DMS114 treated with DMSO at 0.1 percent for 48 hours (cell line): ENCODE measurements at regions not wholly inside any gene's neighbourhood (a gene's known extent, or its start where the extent isn't known, plus 50 kb on each side); places are given as distances from the start of the nearest gene placed in this dataset.
A peak's percentile ranks its signal among the peaks of the same experiment; 100 is the strongest.

ENCODE experiments used
- DNase-seq: peaks from one replicate; lab custom pipeline; 2025; ENCODE audit not compliant: unreplicated experiment; lab: John Stamatoyannopoulos, UW

DNA sequence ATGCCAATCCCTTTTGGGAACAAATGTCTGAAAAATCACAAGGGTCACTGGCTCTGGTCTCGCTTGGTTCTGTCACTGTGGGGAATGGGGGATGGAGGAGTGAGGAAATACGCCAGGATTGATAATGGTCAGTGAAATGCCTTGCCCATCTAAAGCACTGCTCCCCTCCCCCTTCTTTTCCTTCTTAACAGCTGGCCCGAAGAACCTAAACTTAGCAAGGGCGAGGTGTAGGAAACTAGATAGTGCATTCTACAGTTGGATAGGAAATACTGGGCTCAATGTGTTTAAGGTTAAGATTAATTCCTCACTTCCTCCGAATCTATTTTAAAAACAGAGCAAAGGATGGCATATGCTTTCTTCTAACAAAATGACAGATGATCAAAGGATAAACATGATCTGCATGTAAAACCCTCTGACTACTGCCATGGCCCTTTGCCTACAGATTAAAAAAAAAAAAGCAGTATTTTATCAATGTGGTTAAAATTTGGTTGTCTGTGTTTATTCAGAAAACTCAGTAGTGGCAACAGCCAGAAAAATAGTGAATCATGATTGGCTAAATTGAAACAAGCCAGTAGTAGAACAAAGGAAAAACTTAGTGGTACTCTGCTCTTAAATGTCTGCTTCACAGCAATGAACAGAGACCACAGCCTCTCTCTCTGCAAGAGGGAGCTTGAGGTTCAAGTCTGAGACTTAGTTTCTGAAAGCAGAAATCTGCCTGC, 86.1 kb upstream of the VAV3 start:
- no peak for DNase-seq

DNA sequence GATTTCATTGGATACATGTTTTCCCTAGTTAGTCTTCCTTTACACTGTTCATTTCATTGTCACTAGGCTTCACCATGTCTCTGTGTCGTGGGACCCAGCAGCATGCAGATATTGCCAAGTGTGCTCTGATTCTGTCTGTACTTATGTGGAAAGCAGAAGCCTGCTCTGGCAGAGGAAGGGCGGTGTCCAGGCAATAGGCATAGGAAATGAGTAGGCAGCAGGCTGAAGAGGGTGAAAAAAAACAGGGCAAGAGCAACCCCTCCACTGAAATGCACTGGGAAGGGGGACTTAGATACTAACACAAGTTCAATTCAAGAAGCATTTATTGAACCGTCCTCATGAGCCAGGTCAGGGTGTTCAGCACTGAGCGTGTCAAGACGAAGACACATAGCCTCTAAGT, 85.2 kb upstream of the VAV3 start:
- DNase-seq: no peak

DNA sequence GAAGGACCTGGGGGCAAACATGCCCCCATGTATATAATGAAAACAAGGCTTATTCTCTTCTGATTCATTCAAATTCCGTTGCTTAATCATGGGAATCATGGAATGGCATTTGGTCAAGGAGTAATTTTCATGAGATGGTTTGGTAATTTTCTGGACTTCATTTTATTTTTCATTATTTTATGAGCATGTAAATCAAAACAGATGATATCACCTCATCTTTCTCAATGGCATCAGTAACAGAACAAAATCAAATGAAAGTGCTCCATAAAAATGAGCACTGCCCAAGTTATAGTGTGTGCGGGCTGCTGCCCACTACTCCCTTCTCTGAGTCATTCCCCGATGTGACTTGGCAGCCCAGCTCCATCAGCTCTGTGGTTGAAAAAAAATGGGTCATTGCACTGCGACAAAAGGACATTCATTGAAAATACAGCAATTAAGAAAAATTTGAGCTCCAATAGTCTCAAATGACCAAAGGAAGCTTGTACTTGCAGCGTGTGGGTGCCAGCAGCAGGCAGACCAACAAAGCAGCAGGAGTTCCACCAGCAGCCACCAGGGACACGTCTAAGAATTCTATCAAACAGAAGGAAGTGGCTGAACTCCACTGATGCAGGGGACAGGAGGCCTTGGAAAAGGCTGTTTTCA, 84.3 kb upstream of the VAV3 start:
- DNase-seq: peak; percentile 2

DNA sequence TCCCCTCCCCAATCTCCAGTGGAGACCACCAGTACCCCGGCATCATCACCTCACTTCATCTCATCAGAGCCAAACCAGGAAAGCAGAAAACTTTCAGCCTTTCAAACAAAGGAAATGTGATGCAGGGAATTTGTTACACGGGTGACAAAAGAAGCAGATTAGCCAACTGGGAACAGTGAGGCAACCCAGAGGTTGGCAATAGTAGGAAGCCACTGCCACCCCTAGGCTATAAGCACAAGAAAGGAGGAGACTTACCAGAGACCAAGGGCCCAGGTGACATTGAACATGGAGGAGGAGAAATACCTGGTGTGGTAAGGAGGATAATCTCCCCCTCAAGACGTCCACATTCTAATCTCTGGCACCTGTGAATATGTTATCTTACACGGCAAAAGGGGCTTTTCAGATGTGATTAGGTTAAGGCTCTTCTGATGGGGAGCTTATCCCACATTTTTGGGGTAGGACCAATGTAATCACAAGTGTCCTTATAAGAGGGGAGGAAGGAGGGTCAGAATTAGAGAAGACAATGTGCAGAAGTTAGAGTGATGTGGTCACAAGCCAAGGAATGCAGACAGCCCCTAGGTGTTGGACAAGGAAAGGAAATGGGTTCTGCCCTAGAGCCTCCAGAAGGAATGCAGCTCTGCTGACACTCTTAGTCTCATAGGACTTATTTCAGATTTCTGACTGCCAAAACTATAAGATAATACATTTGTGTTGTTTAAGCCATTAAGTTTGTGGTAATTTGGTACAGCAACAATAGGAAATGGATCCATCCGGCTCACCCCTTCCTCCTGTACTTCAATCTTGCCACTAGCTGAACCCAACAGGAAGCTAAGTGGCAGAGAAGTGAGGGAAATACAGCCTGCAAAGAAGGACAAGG, 83.6 kb upstream of the VAV3 start:
- no peak for DNase-seq

DNA sequence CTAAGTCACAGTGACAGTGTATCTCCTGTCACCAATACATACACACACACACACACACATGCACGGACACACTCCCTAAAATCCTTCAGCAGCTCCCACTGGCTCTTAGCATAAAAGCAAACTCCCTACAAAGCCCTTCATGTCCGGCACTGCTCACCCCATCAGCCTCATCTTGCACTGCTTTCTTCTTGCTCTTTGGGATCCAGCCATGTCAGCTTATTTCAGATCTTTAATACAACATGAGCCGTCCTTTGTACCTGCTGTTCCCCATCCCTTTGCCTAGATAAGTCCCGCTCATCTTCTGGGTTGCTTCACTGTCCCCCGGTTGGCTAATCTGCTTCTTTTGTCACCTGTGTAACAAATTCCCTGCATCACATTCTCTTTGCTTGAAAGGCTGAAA, 82.1 kb upstream of the VAV3 start:
- DNase-seq: no peak

DNA sequence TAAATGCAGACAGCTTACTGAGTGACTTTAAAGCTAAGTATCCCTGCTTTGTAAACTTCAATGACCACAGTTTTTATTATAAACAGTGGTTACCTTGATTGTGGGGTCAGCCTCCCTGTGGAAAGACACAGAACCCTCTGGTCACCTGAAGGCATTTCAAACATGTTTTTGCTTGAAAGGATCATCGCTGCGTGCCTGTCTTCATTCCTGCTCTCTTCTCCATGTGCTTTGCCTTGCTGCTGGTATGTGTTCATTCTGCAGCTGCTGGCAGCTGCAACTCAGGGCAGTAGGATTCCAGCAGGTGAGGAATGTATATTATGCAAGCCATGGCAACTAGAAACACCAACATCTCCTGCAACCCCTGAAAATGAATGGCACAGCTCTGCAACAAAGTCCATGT, 81.0 kb upstream of the VAV3 start:
- DNase-seq: no peak

DNA sequence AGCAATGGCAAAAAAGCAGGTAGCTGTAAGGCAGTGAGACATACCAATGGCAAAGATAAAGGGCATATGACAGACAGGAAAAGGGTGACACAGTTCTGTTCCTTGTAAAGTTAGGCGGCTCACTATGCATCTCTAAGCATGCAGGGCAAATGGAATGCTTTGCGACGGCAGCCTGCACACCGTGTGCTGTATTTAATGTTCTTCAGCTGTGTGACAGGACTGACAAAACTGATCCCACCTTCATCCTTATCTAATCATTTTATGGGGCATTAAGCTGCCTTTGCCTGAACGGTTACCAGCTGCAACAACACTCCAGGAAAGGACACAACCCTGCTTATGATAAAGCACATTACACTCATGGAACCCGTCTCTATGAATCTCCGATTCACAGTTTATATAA, 80.5 kb upstream of the VAV3 start:
- DNase-seq: no peak

DNA sequence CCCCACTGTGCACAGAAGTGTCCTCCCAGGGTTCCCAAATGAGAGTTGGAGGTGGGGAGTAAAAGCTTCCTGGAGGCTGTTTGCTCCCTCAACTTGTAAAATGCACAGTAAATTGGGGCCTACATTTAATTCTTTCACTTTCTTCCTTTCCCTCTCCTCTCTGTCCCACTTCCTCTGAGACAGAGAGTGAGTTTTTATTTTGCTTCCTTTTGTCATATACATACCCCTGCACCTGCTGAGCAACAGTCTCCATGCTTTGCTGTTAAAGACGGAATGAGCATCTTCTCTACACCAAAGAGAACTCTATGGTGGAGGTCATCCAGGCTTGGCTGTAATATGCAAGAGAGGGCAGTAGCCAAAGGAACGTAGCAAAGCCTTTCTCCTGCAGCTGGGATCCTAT, 79.3 kb upstream of the VAV3 start:
- DNase-seq: no peak

DNA sequence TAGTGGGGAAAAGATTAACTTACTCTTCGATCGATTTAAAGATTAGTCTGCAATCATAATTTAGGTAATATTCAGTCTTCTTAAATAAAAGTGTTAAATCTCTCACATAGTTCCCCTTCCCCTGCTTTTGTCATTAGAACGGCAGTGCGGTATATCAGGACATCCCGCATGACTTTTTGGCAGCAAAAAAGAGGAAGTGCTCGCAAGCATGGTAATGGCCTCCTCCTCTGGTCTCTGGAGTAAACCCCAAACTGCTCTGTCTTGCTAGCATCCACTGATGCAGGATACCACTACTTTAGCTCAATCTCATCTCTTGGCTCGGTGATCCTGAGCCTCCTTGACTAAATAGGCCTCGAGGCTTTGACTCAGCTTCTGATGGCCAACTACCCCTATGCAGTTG, 78.7 kb upstream of the VAV3 start:
- no peak for DNase-seq

DNA sequence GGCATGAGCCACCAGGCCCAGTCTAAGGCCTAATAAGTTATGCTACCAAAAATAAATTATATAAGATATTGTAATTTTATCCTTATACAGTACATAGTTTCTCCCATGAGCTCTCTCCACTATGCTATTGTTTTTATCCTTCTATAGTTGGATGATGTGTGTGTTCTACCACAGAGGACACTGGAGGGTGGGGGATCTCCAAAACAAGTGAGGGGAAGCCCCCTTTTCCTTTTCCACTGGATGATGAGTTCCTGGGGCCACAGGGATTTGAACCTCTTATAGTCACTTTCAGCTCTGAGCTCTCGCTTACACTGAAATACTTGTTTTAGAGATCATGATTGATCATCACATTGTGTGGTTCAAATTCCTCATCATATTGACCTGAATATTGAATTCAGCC, 77.6 kb upstream of the VAV3 start:
- no peak for DNase-seq

DNA sequence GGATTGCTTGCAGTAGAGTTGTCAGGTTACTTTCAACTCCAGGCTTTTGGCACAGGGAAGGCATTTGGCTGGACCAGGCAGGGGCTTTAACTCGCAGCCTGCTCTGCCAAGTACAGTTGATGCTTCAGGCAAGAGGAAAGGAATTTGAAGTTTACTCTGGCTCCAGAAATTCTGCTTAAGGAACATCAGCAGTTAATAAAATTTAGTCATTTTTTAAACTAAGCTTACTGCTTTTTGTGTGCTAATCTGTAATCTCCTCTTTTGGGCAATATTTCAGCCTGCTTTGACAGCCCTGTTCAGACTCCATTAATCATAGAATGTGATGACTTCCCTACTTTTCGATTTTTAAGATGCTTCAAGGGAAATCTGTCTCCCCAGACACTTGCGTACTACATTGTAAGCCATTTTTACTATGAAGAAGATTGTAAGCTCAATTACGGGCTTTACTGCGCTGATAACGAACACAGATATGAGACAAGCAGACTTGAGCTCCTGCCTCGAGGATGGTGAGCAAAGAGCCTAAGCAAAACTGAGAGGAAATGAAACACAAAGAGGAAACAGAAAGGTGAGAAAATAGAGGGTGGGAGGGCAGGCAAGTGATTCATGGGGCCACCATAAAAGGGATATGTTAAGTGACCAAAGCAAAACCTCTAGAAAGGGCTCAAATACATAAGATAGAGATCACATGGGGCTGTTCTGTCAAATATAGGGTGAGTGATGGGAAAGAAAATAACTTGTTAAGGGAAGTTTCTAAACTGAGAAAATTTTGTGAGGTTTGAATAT, 76.6 kb upstream of the VAV3 start:
- no peak for DNase-seq

DNA sequence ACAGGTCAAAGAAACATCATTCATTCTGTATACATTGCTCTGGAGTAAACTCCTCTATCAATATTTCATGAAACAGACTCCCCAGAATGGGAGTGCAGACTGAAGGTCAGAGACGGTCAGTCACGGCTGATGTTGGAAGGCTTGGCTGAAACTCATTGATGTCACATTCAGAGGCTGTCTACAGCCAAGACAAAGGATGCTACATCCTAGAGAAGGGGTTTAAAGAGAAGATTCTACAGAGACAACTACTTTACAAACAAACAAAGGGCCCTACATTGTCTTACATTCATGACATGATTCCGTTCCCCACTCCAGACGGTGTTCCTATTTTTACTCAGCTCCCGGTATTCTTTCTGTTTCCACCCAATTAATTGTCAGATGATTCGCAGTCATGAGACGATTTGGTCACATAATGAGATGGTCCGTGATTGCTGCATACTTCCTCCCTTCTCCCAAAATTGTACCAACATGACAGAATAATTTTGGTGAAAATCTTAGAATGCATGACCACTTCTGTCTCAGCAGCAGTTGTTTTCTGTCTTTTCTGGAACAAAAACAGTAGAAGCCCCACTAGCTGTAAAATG, 73.8 kb upstream of the VAV3 start:
- DNase-seq: no peak

DNA sequence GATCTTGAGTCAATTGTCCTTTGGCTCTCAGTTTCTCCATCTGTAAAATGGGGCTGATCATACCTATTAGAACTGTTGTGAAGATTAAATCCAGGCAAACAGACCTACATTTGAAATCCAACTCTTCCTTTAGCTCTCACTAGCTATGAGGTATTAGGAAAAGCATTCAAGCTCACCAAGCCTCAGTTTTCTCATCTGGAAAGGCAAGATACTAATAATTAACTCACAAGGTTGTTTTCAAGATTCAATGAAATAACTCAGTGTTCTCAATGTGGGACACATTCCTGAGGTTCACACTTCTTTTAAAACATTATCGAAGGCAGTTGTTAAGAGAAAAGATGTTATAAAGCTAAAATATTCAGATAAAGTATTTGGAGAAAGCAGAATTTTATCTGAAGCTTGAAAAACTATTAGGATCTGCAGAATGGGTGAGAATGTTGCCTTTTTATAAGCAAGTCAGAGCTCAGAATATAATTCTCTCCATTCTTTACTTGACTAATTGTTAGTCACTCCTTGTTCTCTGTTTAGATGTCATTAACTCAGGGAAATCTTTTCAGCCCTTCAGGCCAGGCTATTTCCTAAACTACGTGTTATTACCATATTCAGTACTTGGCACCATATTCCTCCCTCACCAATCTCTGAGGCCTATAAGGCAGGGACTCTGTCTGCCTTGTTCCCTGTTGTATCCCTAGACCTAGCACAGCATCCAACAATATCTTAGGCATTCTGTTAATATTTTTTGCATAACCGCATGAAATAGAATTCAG, 72.0 kb upstream of the VAV3 start:
- DNase-seq: no peak

DNA sequence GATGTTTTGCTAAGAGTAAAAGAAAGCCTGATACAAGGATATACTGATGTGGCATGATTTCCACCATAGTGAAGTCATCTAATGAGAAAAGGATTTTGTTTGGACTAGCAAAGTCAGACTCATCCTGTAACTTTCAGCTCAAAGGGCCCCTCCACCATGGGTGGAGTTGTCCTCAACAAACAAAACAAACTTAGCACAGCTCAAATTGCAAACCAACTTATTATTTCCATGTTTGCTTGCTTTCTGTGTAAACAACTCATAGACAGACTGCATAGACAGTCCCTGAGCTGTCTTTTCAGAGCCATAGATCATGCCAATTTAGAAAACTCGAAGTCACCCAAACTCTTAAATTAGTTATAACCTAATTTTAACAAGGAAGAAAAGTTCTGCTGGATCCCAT, 69.4 kb upstream of the VAV3 start:
- no peak for DNase-seq

DNA sequence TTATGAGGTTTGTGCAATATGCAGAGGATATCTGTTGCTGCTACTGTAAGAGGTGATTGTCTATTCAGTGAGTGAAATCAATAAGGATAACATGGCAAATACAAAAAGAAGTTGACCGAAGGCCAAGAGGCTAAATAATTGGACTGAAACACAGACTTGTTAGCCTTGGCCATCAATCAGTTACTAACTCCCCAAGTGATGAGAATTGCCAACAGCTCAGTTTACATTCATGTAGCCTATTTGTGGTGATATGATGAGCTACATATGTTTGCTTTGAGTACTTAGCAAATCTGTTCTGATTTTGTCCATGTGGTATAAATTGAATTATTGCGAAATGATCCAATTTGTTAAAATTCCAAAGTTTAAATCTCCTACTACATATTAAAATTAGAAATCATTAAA, 68.6 kb upstream of the VAV3 start:
- no peak for DNase-seq

DNA sequence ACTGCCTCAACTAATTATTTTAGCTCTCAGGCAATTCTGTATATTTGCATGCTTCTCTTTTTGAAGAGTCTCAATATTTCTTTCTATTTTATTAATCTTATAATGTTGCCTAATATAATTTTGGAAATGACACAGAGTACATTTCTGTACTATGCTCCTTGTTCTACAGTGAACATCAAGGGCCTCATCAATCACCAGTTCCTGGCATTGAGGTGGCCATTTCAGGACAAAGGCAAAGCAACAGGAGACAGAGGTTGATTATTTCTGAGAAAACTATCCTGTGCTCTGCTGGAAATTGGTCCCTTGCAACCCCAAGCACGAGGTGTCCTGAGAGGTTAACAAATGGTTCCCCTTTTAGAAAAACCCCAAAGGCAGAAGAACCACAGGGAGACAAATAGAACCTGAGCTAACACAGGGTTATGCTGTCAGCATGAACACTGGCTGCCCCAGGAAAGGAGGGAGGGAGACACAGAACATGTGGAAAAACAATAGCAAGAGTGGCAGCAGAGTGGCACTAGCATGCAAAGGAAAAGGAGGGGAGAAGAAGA, 63.9 kb upstream of the VAV3 start:
- DNase-seq: no peak

DNA sequence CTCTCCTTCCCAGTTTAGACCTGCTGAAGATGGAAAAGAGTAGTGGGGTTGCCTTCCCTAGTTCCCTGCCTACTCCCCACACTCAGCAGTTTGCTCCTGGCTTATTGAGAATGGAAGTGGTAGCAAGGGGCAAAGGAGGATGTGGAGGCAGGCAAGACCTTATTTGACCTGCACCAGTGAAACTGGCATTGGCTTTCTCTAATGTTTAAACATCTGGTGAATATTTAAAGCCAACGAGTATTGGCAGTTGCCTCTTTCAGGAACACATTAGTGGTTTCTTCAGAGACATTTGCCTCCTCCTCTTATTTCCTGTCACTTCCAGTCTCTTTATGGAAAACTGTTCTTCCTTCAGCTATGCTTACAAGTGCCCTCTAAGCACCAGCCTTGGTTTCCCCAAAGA, 62.4 kb upstream of the VAV3 start:
- no peak for DNase-seq

DNA sequence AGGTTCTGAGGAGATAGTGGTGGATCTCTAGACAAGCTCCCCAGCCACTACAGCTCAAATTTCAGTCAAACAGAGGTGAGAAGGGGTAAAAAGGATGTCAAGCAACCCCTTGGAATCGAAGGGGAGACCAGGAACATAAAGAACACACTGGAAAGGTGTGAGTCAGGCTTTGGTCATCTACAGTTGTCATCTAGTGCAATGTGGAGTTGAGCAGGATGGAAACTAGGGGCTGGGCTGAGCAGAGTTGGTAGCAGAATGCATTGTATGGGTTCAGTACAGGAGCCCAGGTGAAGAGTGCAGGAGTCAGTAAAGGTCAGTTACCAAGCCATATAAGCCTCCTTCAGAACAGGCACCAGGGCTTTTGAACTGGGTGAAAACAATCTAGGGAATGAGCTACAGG, 52.7 kb upstream of the VAV3 start:
- DNase-seq: no peak

DNA sequence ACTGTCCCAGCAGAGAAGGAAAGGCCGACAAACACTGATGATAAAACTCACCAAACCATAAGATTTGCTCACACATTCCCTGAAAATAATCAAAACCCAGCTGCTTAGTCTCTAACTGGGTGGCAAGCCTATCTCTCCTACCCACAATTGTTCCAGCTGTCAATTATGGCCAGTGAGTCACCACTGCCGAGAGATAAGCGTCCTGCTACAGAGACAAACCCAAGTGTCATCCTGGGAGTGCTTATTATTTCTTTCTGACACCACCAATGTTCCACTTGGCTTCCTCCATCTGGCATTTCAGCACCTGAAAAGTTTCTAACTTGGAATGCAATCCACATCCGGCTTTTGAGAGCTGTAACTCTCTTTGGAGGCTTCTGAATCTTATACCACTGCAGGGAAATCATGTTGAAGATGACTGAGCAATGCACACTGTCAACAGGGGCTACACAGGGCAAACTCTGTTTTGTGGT, 51.5 kb upstream of the VAV3 start:
- DNase-seq: no peak
